SKM-1 (cell line): ENCODE measurements at regions not wholly inside any gene's neighbourhood (a gene's known extent, or its start where the extent isn't known, plus 50 kb on each side); places are given as distances from the start of the nearest gene placed in this dataset.

Source experiments
- DNase-seq: peaks from one replicate; lab custom pipeline; 2025; ENCODE audit not compliant: unreplicated experiment; lab: John Stamatoyannopoulos, UW

- DNase-seq: no peak
Measured at GRCh38 chr12:77578466-77579220, 252.1 kb upstream of the NAV3 start.

- DNase-seq: no peak
Measured at GRCh38 chr12:77577791-77578190, 252.9 kb upstream of the NAV3 start.

GRCh38 chr12:77575376-77575919 is 255.2 kb upstream of the NAV3 start:
- DNase-seq: no peak

- no peak for DNase-seq
Measured at GRCh38 chr12:77572371-77572770, 258.3 kb upstream of the NAV3 start.

DNA sequence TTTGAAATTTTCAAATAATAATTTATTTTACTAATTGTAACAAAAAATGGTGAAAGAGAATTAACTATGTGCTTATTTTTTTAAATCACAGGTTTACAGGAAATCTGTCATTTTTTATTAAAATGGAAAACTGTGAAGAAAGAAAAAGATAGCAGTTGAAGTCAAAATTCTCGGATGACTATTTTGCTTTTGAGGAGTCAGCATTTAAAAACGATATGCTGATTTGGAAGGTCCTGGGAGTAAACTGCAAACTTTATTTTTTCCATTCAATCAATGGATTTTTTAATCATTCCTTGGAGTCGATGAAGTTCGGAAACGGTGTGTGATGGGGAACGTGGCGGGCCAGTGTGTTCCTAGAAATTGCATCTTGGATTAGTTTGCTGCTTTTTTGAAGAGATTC is 258.9 kb upstream of the NAV3 start:
- no peak for DNase-seq

- DNase-seq: no peak
Measured at GRCh38 chr12:77571127-77571526, 259.6 kb upstream of the NAV3 start.

DNA sequence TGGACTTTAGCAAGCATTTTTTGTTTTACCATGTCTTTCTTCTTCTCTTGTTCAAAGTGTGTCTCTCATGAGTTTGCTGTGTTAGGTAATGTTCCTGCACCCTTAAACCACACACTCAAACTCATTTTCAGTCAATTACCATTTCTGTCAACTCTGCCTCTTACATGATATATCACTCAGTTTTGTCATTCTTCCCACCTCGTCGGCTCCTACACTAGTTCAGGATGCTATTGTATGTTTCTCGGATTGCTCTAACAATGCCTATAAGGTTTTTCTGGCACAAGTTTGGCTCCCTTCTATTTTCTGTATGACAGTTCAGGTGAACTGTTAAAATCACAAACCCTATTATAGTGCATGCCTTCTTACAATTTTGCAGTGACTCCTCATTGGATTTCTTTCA is 260.8 kb upstream of the NAV3 start:
- DNase-seq: no peak

- DNase-seq: no peak
Measured at GRCh38 chr12:77560714-77561113, 270.0 kb upstream of the NAV3 start.

- DNase-seq: no peak
Measured at GRCh38 chr12:77559400-77560074, 271.2 kb upstream of the NAV3 start.

GRCh38 chr12:77555074-77555473 is 275.6 kb upstream of the NAV3 start:
- DNase-seq: no peak

DNA sequence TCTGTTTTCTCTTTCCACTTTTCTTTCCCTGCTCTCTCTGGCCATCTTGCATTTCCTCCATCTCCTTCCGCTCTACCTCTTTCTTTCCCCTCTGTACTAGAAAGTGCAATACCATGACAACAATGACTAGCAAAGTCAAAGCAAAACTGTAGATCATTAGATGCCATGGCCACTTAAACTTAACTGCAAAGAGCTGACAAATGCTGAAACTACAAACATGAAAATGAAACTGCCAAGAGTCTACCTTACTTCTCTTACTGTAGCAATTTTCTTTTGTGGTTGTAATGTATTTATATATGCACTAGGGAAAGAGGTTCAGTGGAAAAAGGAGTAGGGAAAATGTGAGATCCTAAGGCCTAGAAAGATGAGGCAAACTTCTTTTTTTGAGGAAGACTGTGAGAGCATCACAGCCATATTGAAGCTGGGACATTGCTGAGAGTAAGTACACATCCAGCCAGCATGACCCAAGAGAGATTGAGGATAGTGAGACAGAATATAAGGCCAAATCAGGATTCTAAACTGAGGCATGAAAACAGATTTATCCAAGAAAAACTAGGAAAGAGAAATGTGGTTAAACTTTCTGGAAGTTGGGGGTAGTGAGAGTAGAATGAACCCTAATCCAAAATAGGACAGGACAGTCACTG is 276.6 kb upstream of the NAV3 start:
- no peak for DNase-seq

- DNase-seq: no peak
Measured at GRCh38 chr12:77549383-77550128, 281.1 kb upstream of the NAV3 start.

GRCh38 chr12:77548797-77549196 is 281.9 kb upstream of the NAV3 start:
- no peak for DNase-seq

DNA sequence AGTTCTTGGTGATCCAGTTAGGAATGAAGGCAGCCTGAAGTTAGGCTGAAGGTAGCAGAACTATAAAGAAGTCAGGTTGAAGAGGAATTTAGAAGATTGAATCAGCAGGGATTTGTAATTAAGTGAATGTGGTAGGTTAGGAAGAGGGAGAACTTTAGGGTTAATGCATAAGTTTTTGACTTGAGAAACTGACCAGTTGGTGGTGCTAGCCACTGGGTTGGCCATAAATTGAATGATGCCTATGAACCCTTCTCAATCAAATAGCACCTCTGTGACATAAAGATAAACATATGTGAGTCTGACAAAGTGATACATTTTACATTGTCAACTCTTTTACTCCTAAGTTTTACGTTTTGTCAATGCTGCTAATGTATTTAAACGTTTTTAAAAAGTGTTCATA is 290.6 kb upstream of the NAV3 start:
- DNase-seq: no peak

GRCh38 chr12:77537663-77538062 is 293.0 kb upstream of the NAV3 start:
- DNase-seq: no peak

- DNase-seq: no peak
Measured at GRCh38 chr12:77535734-77536133, 295.0 kb upstream of the NAV3 start.

GRCh38 chr12:77531912-77532311 is 298.8 kb upstream of the NAV3 start:
- DNase-seq: no peak

DNA sequence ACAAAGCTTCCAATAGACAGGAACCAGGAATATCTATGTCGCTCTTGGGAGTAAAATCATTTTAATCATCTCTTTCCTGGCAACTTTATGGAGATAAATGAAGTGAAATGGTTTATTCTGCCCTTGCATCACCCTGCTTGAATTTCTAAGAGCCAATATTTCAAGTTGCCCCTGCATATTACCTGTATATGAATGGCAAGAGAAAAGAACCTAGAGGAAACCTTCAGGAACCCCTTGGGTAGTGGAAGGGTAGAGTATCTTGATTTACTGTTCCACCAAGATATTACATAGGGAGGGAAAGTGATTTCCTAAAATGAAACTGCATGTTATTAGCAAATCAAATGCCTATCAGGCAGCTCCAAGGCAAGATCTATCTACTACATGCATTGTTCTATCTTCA is 308.4 kb upstream of the NAV3 start:
- DNase-seq: no peak

DNA sequence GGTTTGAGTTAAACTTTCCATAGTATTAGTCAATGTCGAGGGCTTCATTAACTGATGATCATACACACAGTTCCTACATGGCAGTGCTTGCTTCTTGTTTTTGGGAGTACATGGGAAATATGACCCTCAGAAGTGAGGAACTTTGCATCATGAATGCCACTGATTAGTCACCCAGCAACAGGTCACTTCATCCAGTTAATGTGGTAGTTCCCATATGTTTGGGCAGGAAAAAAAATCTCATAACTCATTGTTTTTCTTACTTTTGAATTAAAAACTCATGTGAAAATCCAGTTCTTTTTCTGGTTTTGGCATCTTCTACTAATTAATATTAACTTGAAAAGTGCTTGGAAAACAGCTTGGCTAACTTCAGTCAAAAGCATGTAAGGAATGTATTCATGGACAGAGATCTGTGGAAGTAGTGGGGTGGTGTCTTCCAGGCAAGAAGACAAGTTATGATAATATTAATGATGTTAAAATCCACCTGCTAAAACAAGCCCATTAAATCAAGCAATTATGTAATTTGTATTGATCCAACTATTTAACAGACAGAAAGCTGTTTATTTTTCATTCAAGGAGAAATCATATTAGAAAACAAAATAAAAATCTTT is 309.1 kb upstream of the NAV3 start:
- no peak for DNase-seq

GRCh38 chr12:77514511-77514910 is 316.2 kb upstream of the NAV3 start:
- no peak for DNase-seq

DNA sequence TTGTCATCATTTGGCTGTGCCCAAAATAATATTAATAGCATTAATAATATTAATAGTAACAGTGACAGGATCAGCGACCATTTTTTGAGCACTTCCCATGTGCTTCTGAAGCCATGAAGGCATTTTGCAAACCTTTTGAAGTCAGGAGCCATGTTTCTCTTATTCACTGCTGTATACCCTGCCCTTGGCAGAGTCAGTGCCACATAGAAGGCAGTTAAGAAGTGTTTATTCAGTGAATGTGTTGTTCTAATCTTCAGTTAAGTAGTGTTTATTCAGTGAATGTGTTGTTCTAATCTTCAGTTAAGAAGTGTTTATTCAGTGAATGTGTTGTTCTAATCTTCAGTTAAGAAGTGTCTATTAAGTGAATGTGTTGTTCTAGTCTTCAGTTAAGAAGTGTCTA is 319.7 kb upstream of the NAV3 start:
- no peak for DNase-seq
